HFFc6 (cell line): ENCODE measurements at regions not wholly inside any gene's neighbourhood (a gene's known extent, or its start where the extent isn't known, plus 50 kb on each side); places are given as distances from the start of the nearest gene placed in this dataset.

Source experiments
- DNase-seq: peaks from one replicate; pipeline ENCODE4 v3.0.0-alpha.2; 2018
- H3K27ac Mint-ChIP-seq: 2 replicates; pipeline ENCODE4 v1.8.0; 2020; ENCODE audit warnings: mild to moderate bottlenecking, mixed read lengths
- H3K27me3 Mint-ChIP-seq: 2 replicates; pipeline ENCODE4 v1.8.0; 2021; ENCODE audit warnings: mild to moderate bottlenecking, moderate library complexity, mixed read lengths; ENCODE audit not compliant: insufficient read depth
- H3K36me3 Mint-ChIP-seq: 2 replicates; pipeline ENCODE4 v1.8.0; 2021; ENCODE audit warnings: low read depth, mixed read lengths
- H3K4me1 Mint-ChIP-seq: 2 replicates; pipeline ENCODE4 v1.8.0; 2020; ENCODE audit warnings: low read depth, mixed read lengths
- H3K4me3 Mint-ChIP-seq: 2 replicates; pipeline ENCODE4 v1.8.0; 2020; ENCODE audit warnings: mild to moderate bottlenecking, moderate library complexity, mixed read lengths
- H3K9me3 Mint-ChIP-seq: 2 replicates; pipeline ENCODE4 v1.8.0; 2020; ENCODE audit warnings: mild to moderate bottlenecking, mixed read lengths
- CTCF ChIP-seq: fragments of 200-600 bp; sonication (generic); IDR thresholded peaks from 2 replicates; pipeline ENCODE4 v1.5.0; 2021; ENCODE audit warnings: antibody characterized with exemption, mild to moderate bottlenecking

- Mint-ChIP-seq H3K27me3 (no peaks in the 10 kb centered on the region), H3K4me1 (no peaks in the 10 kb centered on the region), H3K36me3 (no peaks in the 10 kb centered on the region), H3K27ac (no peak overlapping the region), H3K4me3 (no peak overlapping the region), H3K9me3 (peaks cover 59% of the 10 kb centered on the region)
- no peak for TF ChIP-seq CTCF
- DNase-seq, result no peak
These were observed 331.6 kb downstream of the CPS1 start for GRCh38 chr2:210888035-210888434.

- Mint-ChIP-seq H3K27ac (no peak overlapping the region), H3K4me1 (no peaks in the 10 kb centered on the region), H3K36me3 (no peaks in the 10 kb centered on the region), H3K27me3 (no peaks in the 10 kb centered on the region), H3K4me3 (no peak overlapping the region), H3K9me3 (peaks cover 49% of the 10 kb centered on the region)
- no peak for DNase-seq
- TF ChIP-seq CTCF, result no peak
These were observed 338.7 kb downstream of the CPS1 start for GRCh38 chr2:210895132-210895531.

GRCh38 chr2:210899131-210899530 is 342.7 kb downstream of the CPS1 start:
- Mint-ChIP-seq H3K4me1 (no peaks in the 10 kb centered on the region), H3K27me3 (no peaks in the 10 kb centered on the region), H3K36me3 (no peaks in the 10 kb centered on the region), H3K27ac (no peak overlapping the region), H3K9me3 (peaks cover 34% of the 10 kb centered on the region), H3K4me3 (no peak overlapping the region)
- DNase-seq, result no peak
- TF ChIP-seq CTCF, result no peak

- no peak overlapping the region for H3K27ac Mint-ChIP-seq
- H3K36me3 Mint-ChIP-seq, result no peaks in the 10 kb centered on the region
- H3K4me1 Mint-ChIP-seq, result no peaks in the 10 kb centered on the region
- H3K27me3 Mint-ChIP-seq, result no peaks in the 10 kb centered on the region
- no peak for DNase-seq
- no peak for TF ChIP-seq CTCF
- peaks cover 23% of the 10 kb centered on the region for H3K9me3 Mint-ChIP-seq
- no peak overlapping the region for H3K4me3 Mint-ChIP-seq
These were observed 344.9 kb downstream of the CPS1 start for GRCh38 chr2:210901326-210901725.

GRCh38 chr2:210912779-210913178 is 356.4 kb downstream of the CPS1 start:
- Mint-ChIP-seq H3K27me3 (peaks cover 2% of the 10 kb centered on the region; the same call in 1 of the 2 replicates), H3K4me3 (no peak overlapping the region), H3K9me3 (peaks cover 31% of the 10 kb centered on the region), H3K27ac (no peak overlapping the region), H3K36me3 (no peaks in the 10 kb centered on the region), H3K4me1 (no peaks in the 10 kb centered on the region)
- DNase-seq, result no peak
- TF ChIP-seq CTCF, result no peak

- Mint-ChIP-seq H3K4me1 (no peaks in the 10 kb centered on the region), H3K27ac (no peak overlapping the region), H3K27me3 (peaks cover 2% of the 10 kb centered on the region; the same call in 1 of the 2 replicates), H3K4me3 (no peak overlapping the region), H3K36me3 (no peaks in the 10 kb centered on the region), H3K9me3 (peaks cover 25% of the 10 kb centered on the region)
- DNase-seq, result no peak
- no peak for TF ChIP-seq CTCF
These were observed 357.1 kb downstream of the CPS1 start for GRCh38 chr2:210913461-210913860.
